GM18951 (cell line): ENCODE measurements at regions not wholly inside any gene's neighbourhood (a gene's known extent, or its start where the extent isn't known, plus 50 kb on each side); places are given as distances from the start of the nearest gene placed in this dataset.
"Not testable (repeated sequence)": the region's sequence is repeated elsewhere in the genome, so short reads cannot be mapped to it uniquely, and the experiment has no call there.

Source experiments
- POLR2A ChIP-seq: IDR thresholded peaks from 4 replicates; pipeline ENCODE4 v1.6.1; 2011; ENCODE audit warnings: mild to moderate bottlenecking; ENCODE audit not compliant: insufficient read length, insufficient read depth; ENCODE audit errors: extremely low read depth
- in situ Hi-C: fragments of 300-500 bp; cut with MboI; formaldehyde crosslinking; loops from one replicate; pipeline ENCODE4 v1.12.0; 2022; ENCODE audit warnings: low sequenced_read_pairs, mixed read lengths, inconsistent platforms; ENCODE audit not compliant: unreplicated experiment

- TF ChIP-seq POLR2A = no peak
- in situ Hi-C loops = no loop called here
Observed at GRCh38 chr12:131553096-131553777, 157.7 kb upstream of the SFSWAP start.

- in situ Hi-C loops = no loop called here
- no peak for TF ChIP-seq POLR2A
Observed at GRCh38 chr12:131555197-131555846, 155.6 kb upstream of the SFSWAP start.

GRCh38 chr12:131555866-131556265, 155.0 kb upstream of the SFSWAP start:
- in situ Hi-C loops = no loop called here
- TF ChIP-seq POLR2A = no peak

- TF ChIP-seq POLR2A = no peak
- in situ Hi-C loops = no loop called here
Observed at GRCh38 chr12:131557078-131557709, 153.7 kb upstream of the SFSWAP start.

DNA sequence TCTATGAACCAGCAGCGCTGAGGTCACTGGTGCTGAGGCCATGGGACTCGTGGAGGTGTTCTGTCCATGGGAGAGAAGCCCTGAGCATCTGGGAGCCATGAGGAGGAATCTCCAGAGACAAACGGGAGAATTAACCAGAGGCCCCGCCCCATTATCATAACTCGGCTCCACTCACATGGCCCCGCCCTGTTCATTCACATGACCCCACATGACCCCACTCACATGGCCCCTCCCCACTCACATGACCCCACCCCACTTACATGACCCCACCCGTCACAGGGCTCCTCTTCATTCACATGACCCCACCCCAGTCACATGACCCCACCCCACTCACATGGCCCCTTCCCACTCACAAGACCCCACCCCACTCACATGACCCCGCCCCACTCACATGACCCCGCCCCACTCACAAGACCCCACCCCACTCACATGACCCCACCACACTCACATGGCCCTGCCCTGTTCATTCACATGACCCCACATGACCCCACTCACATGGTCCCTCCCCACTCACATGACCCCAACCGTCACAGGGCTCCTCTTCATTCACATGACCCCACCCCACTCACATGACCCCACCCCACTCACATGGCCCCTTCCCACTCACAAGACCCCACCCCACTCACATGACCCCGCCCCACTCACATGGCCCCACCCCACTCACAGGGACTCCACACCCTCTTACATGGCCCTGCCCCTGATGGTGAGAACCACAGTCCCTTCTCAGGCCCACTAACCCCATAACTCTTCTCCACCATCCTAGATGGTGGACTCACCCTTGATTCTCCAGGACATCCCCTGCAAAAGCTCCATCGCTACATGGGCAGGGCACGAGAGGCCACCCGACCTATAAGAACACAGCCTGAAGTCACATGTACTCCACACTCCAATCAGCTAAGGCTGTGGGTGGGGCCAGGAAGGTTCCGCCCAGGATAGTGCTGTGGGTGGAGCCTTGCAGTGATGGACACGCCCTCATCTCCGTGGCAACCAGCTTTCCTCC, 151.1 kb upstream of the SFSWAP start:
- in situ Hi-C loops = no loop called here
- TF ChIP-seq POLR2A = no peak

DNA sequence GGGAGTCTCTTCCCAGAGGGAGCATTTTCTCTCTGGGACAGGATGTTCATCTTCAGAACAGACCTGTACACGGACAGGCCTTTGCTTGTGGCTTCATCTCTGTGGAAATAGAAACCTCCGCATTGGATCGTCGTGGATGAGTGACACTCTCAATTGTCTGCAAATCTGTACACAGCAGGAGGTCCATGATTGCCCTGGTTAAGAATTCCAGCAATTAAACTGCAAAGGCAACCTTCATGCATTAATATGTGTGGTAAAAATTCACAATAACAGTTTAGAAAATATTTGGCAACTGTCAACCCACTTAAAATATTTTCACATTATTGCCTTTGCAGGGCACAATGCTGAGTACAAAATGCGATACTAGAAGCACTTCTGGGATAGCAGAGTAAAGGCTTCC, 149.8 kb upstream of the SFSWAP start:
- TF ChIP-seq POLR2A = no peak
- in situ Hi-C loops = no loop called here

DNA sequence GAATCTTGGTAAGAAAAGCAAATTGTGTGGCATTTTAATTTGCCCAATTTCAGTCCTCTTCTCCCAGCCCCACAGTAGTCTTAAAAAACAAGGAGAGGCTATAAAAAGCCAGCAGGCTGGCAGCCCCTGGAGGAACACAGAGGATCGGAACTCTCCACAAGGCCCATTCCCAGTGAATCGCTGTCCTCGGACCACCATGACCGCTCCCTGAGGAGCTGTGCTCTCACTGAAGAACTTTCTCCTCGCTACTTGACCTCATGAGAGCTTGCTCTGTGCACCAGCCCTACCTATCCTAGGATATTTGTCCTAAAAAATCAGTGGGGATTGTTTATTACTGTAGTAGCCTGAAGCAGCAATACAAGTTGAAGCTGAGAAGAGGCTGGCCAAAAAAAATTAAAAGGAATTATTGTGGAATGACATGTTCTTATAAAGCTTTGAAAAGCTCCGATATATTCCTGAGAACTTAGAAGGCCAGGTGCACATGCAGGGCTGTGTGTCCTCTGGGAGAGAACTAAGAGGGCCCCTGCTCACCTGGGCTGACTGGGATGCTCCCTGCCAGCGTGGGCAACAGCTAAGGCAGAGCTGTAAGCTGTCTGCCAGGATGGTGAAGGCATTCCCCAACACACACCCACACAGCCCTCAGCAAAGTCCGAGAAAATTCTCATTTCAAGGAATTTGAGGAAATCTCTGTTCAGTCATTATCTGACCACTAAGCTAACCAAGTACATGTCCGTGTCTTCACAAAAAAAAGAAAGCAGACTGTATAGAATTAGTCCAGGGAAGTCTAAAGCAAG, 148.8 kb upstream of the SFSWAP start:
- no peak for TF ChIP-seq POLR2A
- in situ Hi-C loops = no loop called here

- in situ Hi-C loops = not testable (repeated sequence)
Observed at GRCh38 chr12:131564138-131564727, 146.7 kb upstream of the SFSWAP start.

DNA sequence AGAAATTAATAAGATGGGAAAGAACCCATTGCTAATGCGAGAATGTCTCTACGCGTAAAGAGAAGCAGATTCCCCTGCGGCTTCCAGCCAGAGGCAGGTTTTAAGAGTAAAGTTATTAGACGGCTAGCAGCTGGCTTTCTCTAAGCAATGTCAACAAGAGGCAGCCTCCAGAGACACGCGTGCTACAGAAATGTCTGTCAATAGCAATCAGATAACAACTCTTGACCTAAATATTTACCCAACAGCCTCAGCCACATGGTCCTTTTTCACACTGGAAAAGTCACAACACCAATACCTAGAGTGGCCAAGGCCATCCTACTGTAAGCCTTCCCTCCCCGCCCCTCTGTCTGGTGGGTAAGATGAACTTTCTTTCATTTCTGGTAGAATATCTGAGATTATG, 146.0 kb upstream of the SFSWAP start:
- in situ Hi-C loops = no loop called here

GRCh38 chr12:131565267-131566015, 145.4 kb upstream of the SFSWAP start:
- no peak for TF ChIP-seq POLR2A
- in situ Hi-C loops = no loop called here

More for the DNA sequence above, 146.0 kb upstream of the SFSWAP start:
- TF ChIP-seq POLR2A = no peak

- in situ Hi-C loops = no loop called here
- TF ChIP-seq POLR2A = no peak
Observed at GRCh38 chr12:131568336-131568735, 142.6 kb upstream of the SFSWAP start.
